SK-N-SH (cell line): ENCODE measurements at regions not wholly inside any gene's neighbourhood (a gene's known extent, or its start where the extent isn't known, plus 50 kb on each side); places are given as distances from the start of the nearest gene placed in this dataset.

Source experiments
- CTCF ChIA-PET: fragments of 300-600, 350-600 bp; formaldehyde crosslinking; extraction: SDS; loops from one replicate; lab custom pipeline; 2021; lab: Yijun Ruan, JAX
- POLR2A ChIA-PET: fragments of 350-600 bp; sonication (Branson Sonifier 250); formaldehyde crosslinking; extraction: SDS; loops from one replicate; lab custom pipeline; 2020; ENCODE audit warnings: antibody characterized with exemption, inconsistent platforms; lab: Yijun Ruan, JAX
- DNase-seq: peaks from one replicate; pipeline ENCODE4 v3.0.0; 2012
- H2AFZ ChIP-seq: fragments of 200-600 bp; sonication (generic); 2 replicates; pipeline ENCODE4 v1.8.1; 2016; ENCODE audit warnings: antibody characterized with exemption, mild to moderate bottlenecking, low read depth
- H3F3A ChIP-seq: fragments of 200-600 bp; sonication (generic); replicated peaks from 2 replicates; pipeline ENCODE3; 2016; ENCODE audit warnings: antibody characterized with exemption, mild to moderate bottlenecking; ENCODE audit not compliant: insufficient read depth
- H3K27ac ChIP-seq, 2 experiments: fragments of 200-500 bp in 1 of 2; fragments of 200-600 bp in 1 of 2; sonication (Bioruptor generic) in 1 of 2; sonication (generic), shearing (Covaris generic) in 1 of 2; 2 replicates each; pipeline versions ENCODE4 v1.5.1 to v1.6.1; 2014 to 2016; ENCODE audit warnings: low read depth in 2 of 2, inconsistent platforms in 1 of 2, low read length in 1 of 2, mild to moderate bottlenecking in 1 of 2, mixed read lengths in 1 of 2
- H3K27me3 ChIP-seq: fragments of 200-600 bp; sonication (generic), shearing (Covaris generic); 2 replicates; pipeline ENCODE4 v1.6.1; 2016; ENCODE audit warnings: mixed run types; ENCODE audit not compliant: insufficient read depth
- H3K36me3 ChIP-seq, 2 experiments: fragments of 200-500 bp in 1 of 2; fragments of 200-600 bp in 1 of 2; sonication (Bioruptor generic) in 1 of 2; sonication (generic) in 1 of 2; replicated peaks in 1 of 2; 2 replicates each; pipeline versions ENCODE3 to v1.5.1; 2014 to 2016; ENCODE audit warnings: low read length in 1 of 2, mild to moderate bottlenecking in 1 of 2; ENCODE audit not compliant: insufficient read depth in 2 of 2, control insufficient read depth in 1 of 2
- H3K4me1 ChIP-seq, 2 experiments: fragments of 200-500 bp in 1 of 2; fragments of 200-600 bp in 1 of 2; sonication (Bioruptor generic) in 1 of 2; sonication (generic), shearing (Covaris generic) in 1 of 2; 2 replicates each; pipeline versions ENCODE4 v1.5.1 to v1.6.1; 2014 to 2016; ENCODE audit warnings: low read depth in 1 of 2, low read length in 1 of 2, mixed run types in 1 of 2; ENCODE audit not compliant: insufficient read depth in 2 of 2, control insufficient read depth in 1 of 2
- H3K4me2 ChIP-seq: fragments of 200-600 bp; sonication (generic), shearing (Covaris generic); 2 replicates; pipeline ENCODE4 v1.6.1; 2017; ENCODE audit warnings: mixed run types
- H3K4me3 ChIP-seq, 2 experiments: fragments of 200-500 bp in 1 of 2; fragments of 200-600 bp in 1 of 2; sonication (Bioruptor generic) in 1 of 2; sonication (generic), shearing (Covaris generic) in 1 of 2; 2 replicates each; pipeline versions ENCODE4 v1.5.1 to v1.8.1; 2014 to 2016; ENCODE audit warnings: low read depth in 2 of 2, inconsistent platforms in 1 of 2, low read length in 1 of 2, mild to moderate bottlenecking in 1 of 2, mixed read lengths in 1 of 2, moderate library complexity in 1 of 2
- H3K79me2 ChIP-seq: fragments of 200-600 bp; sonication (generic); 2 replicates; pipeline ENCODE4 v1.8.1; 2017; ENCODE audit warnings: mild to moderate bottlenecking; ENCODE audit not compliant: insufficient read depth
- H3K9ac ChIP-seq: fragments of 200-600 bp; sonication (generic); 2 replicates; pipeline ENCODE4 v1.6.1; 2017; ENCODE audit warnings: mixed run types
- H3K9me2 ChIP-seq: fragments of 200-600 bp; sonication (generic); 2 replicates; pipeline ENCODE4 v1.6.1; 2017; ENCODE audit warnings: mixed run types
- H3K9me3 ChIP-seq: fragments of 200-600 bp; sonication (generic); 2 replicates; pipeline ENCODE4 v1.6.1; 2017; ENCODE audit warnings: mixed run types, mild to moderate bottlenecking, moderate library complexity
- H4K20me1 ChIP-seq: fragments of 200-600 bp; sonication (generic); 2 replicates; pipeline ENCODE4 v1.6.1; 2017; ENCODE audit warnings: mild to moderate bottlenecking, mixed run types; ENCODE audit not compliant: insufficient read depth
- CTCF ChIP-seq: fragments of 200-600 bp; sonication (generic); IDR thresholded peaks from 2 replicates; pipeline ENCODE4 v1.6.1; 2017; ENCODE audit warnings: antibody characterized with exemption, mild to moderate bottlenecking, moderate library complexity
- ELF1 ChIP-seq: IDR thresholded peaks from 2 replicates; pipeline ENCODE4 v1.4.0; 2012
- EP300 ChIP-seq, 2 experiments: IDR thresholded peaks; 2 replicates each; pipeline versions ENCODE4 v1.4.0 to v1.6.1; 2012; ENCODE audit warnings: borderline replicate concordance in 1 of 2, low read depth in 1 of 2, low read length in 1 of 2
- FOSL2 ChIP-seq: IDR thresholded peaks from 2 replicates; pipeline ENCODE4 v1.4.0; 2012; ENCODE audit warnings: low read depth, mild to moderate bottlenecking, moderate library complexity, borderline replicate concordance
- FOXJ3 ChIP-seq: sonication (generic); formaldehyde crosslinking; IDR thresholded peaks from 2 replicates; pipeline ENCODE4 v1.5.1; 2020; ENCODE audit warnings: mild to moderate bottlenecking, missing genetic modification reagents
- FOXM1 ChIP-seq: IDR thresholded peaks from 2 replicates; pipeline ENCODE4 v1.4.0; 2012; ENCODE audit warnings: low read depth, mild to moderate bottlenecking
- GABPA ChIP-seq: IDR thresholded peaks from 2 replicates; pipeline ENCODE4 v1.4.0; 2012; ENCODE audit warnings: low read depth, mild to moderate bottlenecking
- MAX ChIP-seq: IDR thresholded peaks from 2 replicates; pipeline ENCODE4 v1.4.0; 2012; ENCODE audit warnings: low read depth
- MEF2A ChIP-seq: IDR thresholded peaks from 2 replicates; pipeline ENCODE4 v1.4.0; 2012; ENCODE audit warnings: low read depth, borderline replicate concordance
- MXI1 ChIP-seq: IDR thresholded peaks from 2 replicates; pipeline ENCODE4 v1.6.1; 2012; ENCODE audit warnings: mild to moderate bottlenecking, low read depth, low read length, improper control_type of control experiment
- NFIC ChIP-seq: IDR thresholded peaks from 2 replicates; pipeline ENCODE4 v1.4.0; 2012; ENCODE audit warnings: borderline replicate concordance
- NRF1 ChIP-seq: IDR thresholded peaks from 2 replicates; pipeline ENCODE4 v1.6.1; 2012; ENCODE audit warnings: low read depth, mild to moderate bottlenecking, low read length
- POLR2AphosphoS5 ChIP-seq: IDR thresholded peaks from 2 replicates; pipeline ENCODE4 v1.6.1; 2012; ENCODE audit warnings: low read depth, low read length
- RAD21 ChIP-seq: IDR thresholded peaks from 2 replicates; pipeline ENCODE4 v1.6.1; 2012; ENCODE audit warnings: mild to moderate bottlenecking, low read length
- REST ChIP-seq: IDR thresholded peaks from 2 replicates; pipeline ENCODE4 v1.6.1; 2012; ENCODE audit warnings: mild to moderate bottlenecking, low read depth, low read length, moderate library complexity
- RFX5 ChIP-seq: IDR thresholded peaks from 2 replicates; pipeline ENCODE4 v1.6.1; 2012; ENCODE audit warnings: mild to moderate bottlenecking, improper control_type of control experiment, low read length
- RXRA ChIP-seq: IDR thresholded peaks from 2 replicates; pipeline ENCODE4 v1.4.0; 2012; ENCODE audit warnings: low read depth, mild to moderate bottlenecking, borderline replicate concordance
- SIN3A ChIP-seq: IDR thresholded peaks from 2 replicates; pipeline ENCODE4 v1.6.1; 2012; ENCODE audit warnings: low read depth, mild to moderate bottlenecking, low read length, moderate library complexity, borderline replicate concordance
- TCF12 ChIP-seq: IDR thresholded peaks from 2 replicates; pipeline ENCODE4 v1.4.0; 2012
- TEAD4 ChIP-seq: IDR thresholded peaks from 2 replicates; pipeline ENCODE4 v1.4.0; 2012; ENCODE audit warnings: mild to moderate bottlenecking, borderline replicate concordance; ENCODE audit not compliant: insufficient read depth
- YY1 ChIP-seq: IDR thresholded peaks from 2 replicates; pipeline ENCODE4 v1.4.0; 2012; ENCODE audit warnings: low read depth, mild to moderate bottlenecking
- ZBTB33 ChIP-seq: IDR thresholded peaks from 2 replicates; pipeline ENCODE4 v1.4.0; 2012; ENCODE audit warnings: low read depth, borderline replicate concordance
- WGBS: methylation state at CpG from one replicate; pipeline ENCODE4 v1.1.6; 2017; ENCODE audit warnings: low lambda C conversion rate; 5-methylcytosine and 5-hydroxymethylcytosine counted together

GRCh38 chr10:25811052-25811685 lies 122.9 kb upstream of the MYO3A start:
- ChIA-PET CTCF (no interaction called here), POLR2A (no interaction called here)
- Histone ChIP-seq H3K9me3 (no peaks in the 10 kb centered on the region), H3K9me2 (no peaks in the 10 kb centered on the region), H3K4me1 (no peaks in the 10 kb centered on the region), H3K27ac (no peak overlapping the region), H4K20me1 (no peaks in the 10 kb centered on the region), H3K27me3 (no peaks in the 10 kb centered on the region), H3K36me3 (no peaks in the 10 kb centered on the region), H3F3A (no peaks in the 10 kb centered on the region), H2AFZ (no peak overlapping the region), H3K79me2 (no peaks in the 10 kb centered on the region), H3K4me3 (no peak overlapping the region; a peak in 1 of 4 replicates), H3K9ac (no peak overlapping the region), H3K4me2 (no peak overlapping the region)
- TF ChIP-seq FOXM1 (no peak), POLR2AphosphoS5 (no peak), TCF12 (no peak), MXI1 (no peak), NRF1 (no peak), RXRA (no peak), FOXJ3 (no peak), RAD21 (no peak), FOSL2 (no peak), ELF1 (no peak), RFX5 (no peak), ZBTB33 (no peak), TEAD4 (no peak), YY1 (no peak), SIN3A (no peak), CTCF (no peak), NFIC (no peak)
- DNase-seq: no peak
- 26% methylated on average over 5 of the region's 5 CpGs for WGBS

- Histone ChIP-seq H3K9me2 (no peaks in the 10 kb centered on the region), H3K4me1 (no peaks in the 10 kb centered on the region; a peak in 1 of 4 replicates), H3K79me2 (no peaks in the 10 kb centered on the region), H4K20me1 (no peaks in the 10 kb centered on the region), H3K27ac (no peak overlapping the region), H3F3A (no peaks in the 10 kb centered on the region), H3K9ac (no peak overlapping the region), H3K4me3 (no peak overlapping the region), H3K27me3 (no peaks in the 10 kb centered on the region), H2AFZ (no peak overlapping the region), H3K9me3 (no peaks in the 10 kb centered on the region), H3K36me3 (no peaks in the 10 kb centered on the region), H3K4me2 (no peak overlapping the region)
- ChIA-PET CTCF (no interaction called here), POLR2A (no interaction called here)
- no peak for DNase-seq
- WGBS: 25% methylated on average over 3 of the region's 3 CpGs
- TF ChIP-seq FOXM1 (no peak), MAX (no peak), TEAD4 (no peak), GABPA (no peak), REST (no peak), ELF1 (no peak), MEF2A (no peak), EP300 (IDR thresholded peaks at IDR 0.05; ENCODE audit: borderline replicate concordance in 1 of 2, low read depth in 1 of 2, low read length in 1 of 2) (no peak)
Observed at GRCh38 chr10:25813511-25813910, 120.5 kb upstream of the MYO3A start.
